ENCODE measurements at regions not wholly inside any gene's neighbourhood (a gene's known extent, or its start where the extent isn't known, plus 50 kb on each side); places are given as distances from the start of the nearest gene placed in this dataset.

GRCh38 chr3:34924961-34925360 is 714.4 kb upstream of the ARPP21 start (continued):
- no peak for TF ChIP-seq BHLHE40 (IDR thresholded peaks at IDR 0.05; ENCODE audit: borderline replicate concordance in 1 of 2, low read depth in 2 of 2, low read length in 1 of 2)
- TF ChIP-seq ZBTB11 (CRISPR knock-in tag; IDR thresholded peaks at IDR 0.05) = no peak

- Histone ChIP-seq H2AFZ (ENCODE audit: control insufficient read depth, low read depth, low read length) (no peak overlapping the region), H3K4me2 (ENCODE audit: control insufficient read depth, insufficient read depth) (no peak overlapping the region), H3K27me3 (replicated peaks in 1 of 2; ENCODE audit: control insufficient read depth in 2 of 2, insufficient read depth in 2 of 2, low read length in 1 of 2) (no peaks in the 10 kb centered on the region), H3K36me3 (ENCODE audit: control insufficient read depth in 2 of 2, insufficient read depth in 2 of 2, low read length in 1 of 2) (no peaks in the 10 kb centered on the region), H3K4me1 (ENCODE audit: control insufficient read depth, insufficient read depth, low read length) (no peaks in the 10 kb centered on the region), H3K27ac (ENCODE audit: control insufficient read depth, insufficient read depth) (no peak overlapping the region), H3K9me3 (replicated peaks; ENCODE audit: control insufficient read depth, insufficient read depth, low read length) (no peaks in the 10 kb centered on the region), H3K4me3 (no peak overlapping the region), H3K79me2 (ENCODE audit: control insufficient read depth, insufficient read depth, low read length) (no peaks in the 10 kb centered on the region), H3K9ac (ENCODE audit: control insufficient read depth, insufficient read depth, low read length) (no peak overlapping the region), H4K20me1 (ENCODE audit: control insufficient read depth, insufficient read depth) (no peaks in the 10 kb centered on the region)
- ATAC-seq (no peak), DNase-seq (ENCODE audit: low read depth, low spot score) (no peak), FAIRE-seq (no peak)
- POLR2A ChIA-PET = no interaction called here
- SMC1A ChIA-PET (ENCODE audit: uncharacterized antibody, unreplicated experiment) = no interaction called here
- TF ChIP-seq ZNF622 (IDR thresholded peaks at IDR 0.05) (no peak), ASH2L (IDR thresholded peaks at IDR 0.05; ENCODE audit: borderline replicate concordance, low read depth) (no peak), ZBTB33 (IDR thresholded peaks at IDR 0.05) (no peak), SP1 (IDR thresholded peaks at IDR 0.05; ENCODE audit: low read depth, low read length) (no peak), YY1 (IDR thresholded peaks at IDR 0.05; ENCODE audit: low read depth, low read length) (no peak), KDM1A (IDR thresholded peaks at IDR 0.05; ENCODE audit: borderline replicate concordance) (no peak), PKNOX1 (IDR thresholded peaks at IDR 0.05) (no peak), JUNB (IDR thresholded peaks at IDR 0.05) (no peak), JUND (IDR thresholded peaks at IDR 0.05; ENCODE audit: low read depth, low read length) (no peak), SKIL (IDR thresholded peaks at IDR 0.05; ENCODE audit: low read depth, poor library complexity, severe bottlenecking) (no peak), STAT3 (IDR thresholded peaks at IDR 0.05; ENCODE audit: low read depth, low read length) (no peak), BRCA1 (IDR thresholded peaks at IDR 0.05; ENCODE audit: low read depth, low read length) (no peak), DPF2 (IDR thresholded peaks at IDR 0.05) (no peak), CHD1 (IDR thresholded peaks at IDR 0.05; ENCODE audit: low read depth, low read length) (no peak)
- intact Hi-C loops (cut with micrococcal nuclease; ENCODE audit: unreplicated experiment) (no loop called here), in situ Hi-C loops (cut with MboI) (no loop called here)
- no TSS peak for BruUV-seq (replicated peaks)
- WGBS (ENCODE audit: insufficient coverage, insufficient replicate concordance, low lambda C conversion rate, missing lambda C conversion rate) = 68% methylated on average over 1 of the region's 1 CpG
- CTCF ChIA-PET = no interaction called here
- RAD21 ChIA-PET (ENCODE audit: unreplicated experiment) = no interaction called here
These were observed 713.5 kb upstream of the ARPP21 start for GRCh38 chr3:34925851-34926250.
